Testis (tissue), 2 donors: ENCODE measurements at regions not wholly inside any gene's neighbourhood (a gene's known extent, or its start where the extent isn't known, plus 50 kb on each side); places are given as distances from the start of the nearest gene placed in this dataset.

Source experiments
- POLR2A ChIP-seq: fragments of 450-650 bp; IDR thresholded peaks from one replicate; pipeline ENCODE4 v1.6.1; 2017; ENCODE audit warnings: antibody characterized with exemption, mild to moderate bottlenecking, moderate library complexity
- TF ChIP-seq, protein P1 (sequence below), 3 experiments: fragments of 450-650 bp in 2 of 3; fragments of 200-600 bp in 1 of 3; sonication (generic) in 1 of 3; IDR thresholded peaks; one replicate each; pipeline ENCODE4 v1.5.1; 2016 to 2019; ENCODE audit warnings: antibody characterized with exemption in 3 of 3, mild to moderate bottlenecking in 2 of 3, moderate library complexity in 1 of 3

DNA sequence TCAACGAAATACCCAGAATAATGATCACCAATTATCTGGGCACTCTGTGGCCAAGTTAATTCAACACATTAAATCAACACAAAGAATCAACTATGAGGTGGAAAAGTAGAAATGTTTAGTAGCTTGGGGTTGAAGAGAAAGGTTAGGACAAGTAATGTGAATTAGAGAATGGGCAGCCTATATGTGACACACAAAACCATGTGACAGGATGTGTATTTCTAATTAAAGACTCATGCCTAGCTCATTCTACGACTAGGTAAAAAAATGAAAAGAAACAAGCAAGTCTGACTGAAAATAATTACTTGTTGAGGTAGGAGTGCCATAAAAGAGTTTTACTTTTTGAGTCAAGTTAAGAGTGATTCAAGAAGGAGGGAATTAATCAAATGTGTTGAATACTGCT is 2646.0 kb upstream of the PCDH20 start:
- TF ChIP-seq, protein P1, sequence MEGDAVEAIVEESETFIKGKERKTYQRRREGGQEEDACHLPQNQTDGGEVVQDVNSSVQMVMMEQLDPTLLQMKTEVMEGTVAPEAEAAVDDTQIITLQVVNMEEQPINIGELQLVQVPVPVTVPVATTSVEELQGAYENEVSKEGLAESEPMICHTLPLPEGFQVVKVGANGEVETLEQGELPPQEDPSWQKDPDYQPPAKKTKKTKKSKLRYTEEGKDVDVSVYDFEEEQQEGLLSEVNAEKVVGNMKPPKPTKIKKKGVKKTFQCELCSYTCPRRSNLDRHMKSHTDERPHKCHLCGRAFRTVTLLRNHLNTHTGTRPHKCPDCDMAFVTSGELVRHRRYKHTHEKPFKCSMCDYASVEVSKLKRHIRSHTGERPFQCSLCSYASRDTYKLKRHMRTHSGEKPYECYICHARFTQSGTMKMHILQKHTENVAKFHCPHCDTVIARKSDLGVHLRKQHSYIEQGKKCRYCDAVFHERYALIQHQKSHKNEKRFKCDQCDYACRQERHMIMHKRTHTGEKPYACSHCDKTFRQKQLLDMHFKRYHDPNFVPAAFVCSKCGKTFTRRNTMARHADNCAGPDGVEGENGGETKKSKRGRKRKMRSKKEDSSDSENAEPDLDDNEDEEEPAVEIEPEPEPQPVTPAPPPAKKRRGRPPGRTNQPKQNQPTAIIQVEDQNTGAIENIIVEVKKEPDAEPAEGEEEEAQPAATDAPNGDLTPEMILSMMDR (IDR thresholded peaks at IDR 0.05): no peak
- no peak for TF ChIP-seq POLR2A
